ENCODE measurements at regions not wholly inside any gene's neighbourhood (a gene's known extent, or its start where the extent isn't known, plus 50 kb on each side); places are given as distances from the start of the nearest gene placed in this dataset.

GRCh38 chr1:172935062-172935592 lies 115.6 kb downstream of the TNFSF18 start:
- DNase-seq (ENCODE audit: low spot score) (no peak), ATAC-seq (no peak)
- ChIA-PET CTCF (no interaction called here), POLR2A (no interaction called here)
- TF ChIP-seq, protein P1, sequence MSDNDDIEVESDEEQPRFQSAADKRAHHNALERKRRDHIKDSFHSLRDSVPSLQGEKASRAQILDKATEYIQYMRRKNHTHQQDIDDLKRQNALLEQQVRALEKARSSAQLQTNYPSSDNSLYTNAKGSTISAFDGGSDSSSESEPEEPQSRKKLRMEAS (CRISPR knock-in tag; IDR thresholded peaks at IDR 0.05) = no peak
- no peak for TF ChIP-seq CREM (CRISPR knock-in tag; IDR thresholded peaks at IDR 0.05)
- no peak for TF ChIP-seq ZNF416 (CRISPR knock-in tag; IDR thresholded peaks at IDR 0.05)
- no peak for TF ChIP-seq E2F5 (CRISPR knock-in tag; IDR thresholded peaks at IDR 0.05)
- no peak for TF ChIP-seq SP1 (CRISPR knock-in tag; conservative IDR thresholded peaks at IDR 0.05)
- no peak for TF ChIP-seq HMGA2 (CRISPR knock-in tag; IDR thresholded peaks at IDR 0.05)
- no peak for TF ChIP-seq GRHL2 (CRISPR knock-in tag; IDR thresholded peaks at IDR 0.05; ENCODE audit: insufficient replicate concordance, severe bottlenecking)
- TF ChIP-seq, protein P2, sequence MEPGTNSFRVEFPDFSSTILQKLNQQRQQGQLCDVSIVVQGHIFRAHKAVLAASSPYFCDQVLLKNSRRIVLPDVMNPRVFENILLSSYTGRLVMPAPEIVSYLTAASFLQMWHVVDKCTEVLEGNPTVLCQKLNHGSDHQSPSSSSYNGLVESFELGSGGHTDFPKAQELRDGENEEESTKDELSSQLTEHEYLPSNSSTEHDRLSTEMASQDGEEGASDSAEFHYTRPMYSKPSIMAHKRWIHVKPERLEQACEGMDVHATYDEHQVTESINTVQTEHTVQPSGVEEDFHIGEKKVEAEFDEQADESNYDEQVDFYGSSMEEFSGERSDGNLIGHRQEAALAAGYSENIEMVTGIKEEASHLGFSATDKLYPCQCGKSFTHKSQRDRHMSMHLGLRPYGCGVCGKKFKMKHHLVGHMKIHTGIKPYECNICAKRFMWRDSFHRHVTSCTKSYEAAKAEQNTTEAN (CRISPR knock-in tag; IDR thresholded peaks at IDR 0.05) = no peak
- no peak for TF ChIP-seq JUN (CRISPR knock-in tag; IDR thresholded peaks at IDR 0.05)
- no peak for TF ChIP-seq ZBTB21 (CRISPR knock-in tag; IDR thresholded peaks at IDR 0.05; ENCODE audit: borderline replicate concordance)
- TF ChIP-seq, protein P3, sequence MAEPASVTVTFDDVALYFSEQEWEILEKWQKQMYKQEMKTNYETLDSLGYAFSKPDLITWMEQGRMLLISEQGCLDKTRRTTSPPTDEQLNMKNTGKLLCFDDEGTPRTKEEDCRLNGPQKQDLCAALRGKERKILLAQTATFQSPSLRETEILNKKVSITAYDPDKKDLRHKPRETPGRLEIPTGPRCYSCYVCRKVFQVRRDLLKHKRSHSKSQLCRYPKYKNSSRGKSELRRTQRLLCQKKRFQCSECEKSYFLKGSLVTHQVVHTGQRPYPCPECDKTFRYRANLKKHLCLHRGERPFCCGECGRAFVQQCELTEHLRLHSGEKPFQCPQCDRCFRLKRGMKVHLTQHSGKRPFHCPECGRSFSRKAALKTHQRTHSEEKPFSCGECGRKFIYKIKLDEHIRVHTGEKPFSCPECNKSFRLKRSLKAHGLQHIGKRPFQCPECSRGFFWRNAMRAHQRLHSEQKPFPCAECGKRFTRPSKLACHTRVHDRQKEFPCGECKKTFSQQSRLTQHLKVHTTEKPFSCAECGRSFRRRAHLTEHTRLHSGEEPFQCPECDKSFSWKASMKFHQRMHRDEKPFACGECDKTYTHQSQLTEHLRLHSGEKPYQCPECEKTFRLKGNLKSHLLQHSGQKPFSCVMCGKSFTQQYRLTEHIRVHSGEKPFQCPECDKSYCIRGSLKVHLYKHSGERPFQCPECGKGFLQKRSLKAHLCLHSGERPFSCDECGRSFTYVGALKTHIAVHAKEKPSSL (CRISPR knock-in tag; conservative IDR thresholded peaks at IDR 0.05) = no peak
- no peak for TF ChIP-seq PRRX2 (CRISPR knock-in tag; IDR thresholded peaks at IDR 0.05)
- TF ChIP-seq CTCF (IDR thresholded peaks at IDR 0.05) = no peak
- no peak for TF ChIP-seq ETV6 (CRISPR knock-in tag; IDR thresholded peaks at IDR 0.05)
- TF ChIP-seq TP53 (CRISPR knock-in tag; IDR thresholded peaks at IDR 0.05) = no peak
- TF ChIP-seq ZNF423 (CRISPR knock-in tag; IDR thresholded peaks at IDR 0.05) = no peak
- TF ChIP-seq SMAD3 (CRISPR knock-in tag; IDR thresholded peaks at IDR 0.05; ENCODE audit: borderline replicate concordance) = no peak
- no peak for TF ChIP-seq IRF2 (CRISPR knock-in tag; IDR thresholded peaks at IDR 0.05; ENCODE audit: borderline replicate concordance, low read depth)
- Mint-ChIP-seq H3K9me3 (peaks cover 4% of the 10 kb centered on the region; the same call in 1 of the 2 replicates), H3K4me1 (no peaks in the 10 kb centered on the region), H3K4me3 (no peak overlapping the region), H3K36me3 (no peaks in the 10 kb centered on the region), H3K27ac (no peak overlapping the region), H3K27me3 (ENCODE audit: low read depth) (no peaks in the 10 kb centered on the region)

DNA sequence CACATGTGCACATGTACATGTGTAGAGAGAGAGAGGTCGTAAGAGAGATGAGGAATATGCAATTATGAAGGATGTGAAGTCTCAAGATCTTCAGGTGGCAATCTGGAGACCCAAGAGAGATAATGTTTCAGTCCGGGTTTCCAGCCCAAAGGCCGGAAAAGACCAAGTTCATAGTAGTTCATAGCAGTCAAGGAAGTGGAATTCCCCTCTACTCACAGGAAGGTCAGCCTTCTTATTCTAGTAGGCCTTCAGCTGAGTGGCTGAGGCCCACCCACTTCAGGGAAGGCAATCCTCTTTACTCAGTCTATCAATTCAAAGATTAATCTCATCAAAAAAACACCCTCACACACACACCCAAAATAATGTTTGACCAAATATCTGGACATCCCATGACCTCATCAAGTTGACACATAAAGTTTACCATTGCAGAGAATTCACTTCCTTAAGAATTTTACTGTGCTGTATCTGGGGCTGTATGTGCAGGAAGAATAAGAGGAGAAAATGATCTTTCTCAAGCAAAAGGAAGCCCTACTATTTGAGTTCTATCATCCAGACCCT lies 114.6 kb downstream of the TNFSF18 start:
- ChIA-PET POLR2A (no interaction called here), CTCF (no interaction called here)
- no peak overlapping the region for H3K27ac Mint-ChIP-seq
- no peaks in the 10 kb centered on the region for H3K36me3 Mint-ChIP-seq
- no peak overlapping the region for H3K4me3 Mint-ChIP-seq
- peaks cover 4% of the 10 kb centered on the region; the same call in 1 of the 2 replicates for H3K9me3 Mint-ChIP-seq
- ATAC-seq (no peak), DNase-seq (ENCODE audit: low spot score) (no peak)
- H3K27me3 Mint-ChIP-seq (ENCODE audit: low read depth) = no peaks in the 10 kb centered on the region
- no peaks in the 10 kb centered on the region for H3K4me1 Mint-ChIP-seq
- TF ChIP-seq ZNF281 (CRISPR knock-in tag; IDR thresholded peaks at IDR 0.05) = no peak
- TF ChIP-seq FOXK1 (CRISPR knock-in tag; IDR thresholded peaks at IDR 0.05) = no peak
- no peak for TF ChIP-seq ZNF232 (CRISPR knock-in tag; IDR thresholded peaks at IDR 0.05)
- TF ChIP-seq FOXJ3 (CRISPR knock-in tag; IDR thresholded peaks at IDR 0.05; ENCODE audit: borderline replicate concordance) = no peak
- TF ChIP-seq, protein P3 (CRISPR knock-in tag; conservative IDR thresholded peaks at IDR 0.05) = no peak
- no peak for TF ChIP-seq NR2C2 (CRISPR knock-in tag; IDR thresholded peaks at IDR 0.05)
- no peak for TF ChIP-seq IRF2 (CRISPR knock-in tag; IDR thresholded peaks at IDR 0.05; ENCODE audit: borderline replicate concordance, low read depth)
- no peak for TF ChIP-seq E2F5 (CRISPR knock-in tag; IDR thresholded peaks at IDR 0.05)
